ENCODE measurements at regions not wholly inside any gene's neighbourhood (a gene's known extent, or its start where the extent isn't known, plus 50 kb on each side); places are given as distances from the start of the nearest gene placed in this dataset.

- ChIA-PET POLR2A (no interaction called here), CTCF (interaction anchor here (1.1 kb wide), 2 partner anchors 55 to 535 kb away, joined by 4 read pairs; no protein-coding TSS in a partner anchor)
- ATAC-seq: peak; percentile 76
- peaks cover 16% of the 10 kb centered on the region for H3K4me1 Mint-ChIP-seq
- H3K4me3 Mint-ChIP-seq: peak overlapping the region; percentile 80
- H3K27ac Mint-ChIP-seq: no peak overlapping the region
- no peaks in the 10 kb centered on the region for H3K36me3 Mint-ChIP-seq
- peak; percentile 57 for DNase-seq (ENCODE audit: low spot score)
- H3K9me3 Mint-ChIP-seq: no peaks in the 10 kb centered on the region
- H3K27me3 Mint-ChIP-seq (ENCODE audit: low read depth): peaks cover 47% of the 10 kb centered on the region
- TF ChIP-seq CREB1 (CRISPR knock-in tag; IDR thresholded peaks at IDR 0.05) (no peak), IRF1 (CRISPR knock-in tag; IDR thresholded peaks at IDR 0.05) (no peak), ELF4 (CRISPR knock-in tag; IDR thresholded peaks at IDR 0.05; ENCODE audit: low read depth) (no peak), MAX (CRISPR knock-in tag; IDR thresholded peaks at IDR 0.05) (no peak; the same call in 1 of the 2 replicates), ETV6 (CRISPR knock-in tag; IDR thresholded peaks at IDR 0.05) (no peak), SOX15 (CRISPR knock-in tag; IDR thresholded peaks at IDR 0.05) (no peak), PRRX2 (CRISPR knock-in tag; IDR thresholded peaks at IDR 0.05) (no peak), HMGXB4 (CRISPR knock-in tag; IDR thresholded peaks at IDR 0.05) (no peak; the same call in 1 of the 2 replicates), ZNF423 (CRISPR knock-in tag; IDR thresholded peaks at IDR 0.05) (peak; percentile 34; the same call in 1 of the 2 replicates), ESRRA (CRISPR knock-in tag; IDR thresholded peaks at IDR 0.05; ENCODE audit: borderline replicate concordance) (no peak), NFYB (CRISPR knock-in tag; conservative IDR thresholded peaks at IDR 0.05; ENCODE audit: low read depth) (no peak), GRHL2 (CRISPR knock-in tag; IDR thresholded peaks at IDR 0.05; ENCODE audit: insufficient replicate concordance, severe bottlenecking) (no peak), KAT7 (CRISPR knock-in tag; IDR thresholded peaks at IDR 0.05; ENCODE audit: borderline replicate concordance) (0 out of 2 replicates have a peak, but pooled peaks have one; percentile 75), ZNF317 (CRISPR knock-in tag; IDR thresholded peaks at IDR 0.05; ENCODE audit: borderline replicate concordance, low read depth) (no peak), GTF2I (CRISPR knock-in tag; conservative IDR thresholded peaks at IDR 0.05) (no peak), ZNF263 (CRISPR knock-in tag; IDR thresholded peaks at IDR 0.05; ENCODE audit: low read depth) (no peak), FOXJ3 (CRISPR knock-in tag; IDR thresholded peaks at IDR 0.05; ENCODE audit: borderline replicate concordance) (no peak), HMGA2 (CRISPR knock-in tag; IDR thresholded peaks at IDR 0.05) (no peak), TP53 (CRISPR knock-in tag; IDR thresholded peaks at IDR 0.05) (peak; percentile 6; the same call in 1 of the 2 replicates), NR2C2 (CRISPR knock-in tag; IDR thresholded peaks at IDR 0.05) (no peak), USF2 (CRISPR knock-in tag; IDR thresholded peaks at IDR 0.05) (no peak), FOXK1 (CRISPR knock-in tag; IDR thresholded peaks at IDR 0.05) (no peak), SMAD3 (CRISPR knock-in tag; IDR thresholded peaks at IDR 0.05; ENCODE audit: borderline replicate concordance) (no peak), ZNF396 (CRISPR knock-in tag; IDR thresholded peaks at IDR 0.05; ENCODE audit: borderline replicate concordance) (no peak), ZBTB43 (CRISPR knock-in tag; IDR thresholded peaks at IDR 0.05) (no peak), TEAD1 (CRISPR knock-in tag; IDR thresholded peaks at IDR 0.05) (no peak), ZNF532 (CRISPR knock-in tag; IDR thresholded peaks at IDR 0.05; ENCODE audit: borderline replicate concordance) (no peak), ATF3 (CRISPR knock-in tag; conservative IDR thresholded peaks at IDR 0.05) (no peak), JAZF1 (CRISPR knock-in tag; IDR thresholded peaks at IDR 0.05) (no peak)
These were observed 152.0 kb upstream of the SLC4A4 start for GRCh38 chr4:71186566-71187403.
